Chondrocyte (in vitro differentiated cells): ENCODE measurements at regions not wholly inside any gene's neighbourhood (a gene's known extent, or its start where the extent isn't known, plus 50 kb on each side); places are given as distances from the start of the nearest gene placed in this dataset.

Source experiments
- DNase-seq: peaks from one replicate; pipeline ENCODE4 v3.0.0; 2021; ENCODE audit warnings: mixed read lengths, low spot score
- H3K27ac Mint-ChIP-seq: one replicate; pipeline ENCODE4 v1.8.0; 2021; ENCODE audit warnings: mild to moderate bottlenecking, moderate library complexity, mixed read lengths; ENCODE audit not compliant: unreplicated experiment
- H3K27me3 Mint-ChIP-seq: 2 replicates; pipeline ENCODE4 v1.8.0; 2021; ENCODE audit warnings: low read depth, mixed read lengths
- H3K36me3 Mint-ChIP-seq: 2 replicates; pipeline ENCODE4 v1.8.0; 2021; ENCODE audit warnings: low read depth, mixed read lengths
- H3K4me1 Mint-ChIP-seq: 2 replicates; pipeline ENCODE4 v1.8.0; 2021; ENCODE audit warnings: low read depth, mild to moderate bottlenecking, mixed read lengths
- H3K4me3 Mint-ChIP-seq: one replicate; pipeline ENCODE4 v1.8.0; 2021; ENCODE audit warnings: mild to moderate bottlenecking, moderate library complexity, mixed read lengths; ENCODE audit not compliant: unreplicated experiment
- H3K9me3 Mint-ChIP-seq: 2 replicates; pipeline ENCODE4 v1.8.0; 2021; ENCODE audit warnings: low read depth, mixed read lengths
- CTCF ChIP-seq: fragments of 200-600 bp; sonication (generic); IDR thresholded peaks from 2 replicates; pipeline ENCODE4 v1.5.0; 2021; ENCODE audit warnings: antibody characterized with exemption, mild to moderate bottlenecking, moderate library complexity

- no peak for TF ChIP-seq CTCF
- peaks cover 5% of the 10 kb centered on the region for H3K9me3 Mint-ChIP-seq
- no peaks in the 10 kb centered on the region for H3K4me1 Mint-ChIP-seq
- DNase-seq, result no peak
- H3K36me3 Mint-ChIP-seq, result no peaks in the 10 kb centered on the region
- H3K27ac Mint-ChIP-seq, result no peak overlapping the region
- peaks cover 1% of the 10 kb centered on the region for H3K27me3 Mint-ChIP-seq
- no peak overlapping the region for H3K4me3 Mint-ChIP-seq
These were observed 1044.4 kb downstream of the TBC1D22A start for GRCh38 chr22:47806894-47807293.

- DNase-seq, result no peak
- no peaks in the 10 kb centered on the region for H3K4me1 Mint-ChIP-seq
These were observed 1043.0 kb downstream of the TBC1D22A start for GRCh38 chr22:47805394-47805935.

GRCh38 chr22:47804281-47804680, 1041.8 kb downstream of the TBC1D22A start:
- Mint-ChIP-seq H3K27ac (no peak overlapping the region), H3K36me3 (peaks cover 3% of the 10 kb centered on the region), H3K27me3 (peaks cover 3% of the 10 kb centered on the region), H3K4me3 (no peak overlapping the region), H3K4me1 (no peaks in the 10 kb centered on the region), H3K9me3 (peaks cover 16% of the 10 kb centered on the region)
- TF ChIP-seq CTCF, result no peak
- no peak for DNase-seq

More at GRCh38 chr22:47805394-47805935, 1043.0 kb downstream of the TBC1D22A start:
- no peak for TF ChIP-seq CTCF
- H3K36me3 Mint-ChIP-seq, result no peaks in the 10 kb centered on the region
- no peak overlapping the region for H3K27ac Mint-ChIP-seq
- no peak overlapping the region for H3K4me3 Mint-ChIP-seq
- peaks cover 8% of the 10 kb centered on the region for H3K9me3 Mint-ChIP-seq
- peaks cover 3% of the 10 kb centered on the region for H3K27me3 Mint-ChIP-seq

- no peaks in the 10 kb centered on the region for H3K4me1 Mint-ChIP-seq
- DNase-seq, result no peak
- no peak overlapping the region for H3K4me3 Mint-ChIP-seq
- no peak overlapping the region for H3K27ac Mint-ChIP-seq
- peaks cover 28% of the 10 kb centered on the region for H3K9me3 Mint-ChIP-seq
- H3K36me3 Mint-ChIP-seq, result peaks cover 10% of the 10 kb centered on the region
- TF ChIP-seq CTCF, result no peak
- peaks cover 3% of the 10 kb centered on the region for H3K27me3 Mint-ChIP-seq
These were observed 1040.0 kb downstream of the TBC1D22A start for GRCh38 chr22:47802421-47802820.

- Mint-ChIP-seq H3K27ac (no peak overlapping the region), H3K36me3 (peaks cover 10% of the 10 kb centered on the region), H3K9me3 (peaks cover 28% of the 10 kb centered on the region), H3K27me3 (peaks cover 3% of the 10 kb centered on the region), H3K4me3 (no peak overlapping the region), H3K4me1 (no peaks in the 10 kb centered on the region)
- no peak for TF ChIP-seq CTCF
- DNase-seq, result no peak
These were observed 1039.2 kb downstream of the TBC1D22A start for GRCh38 chr22:47801541-47802245.
